Caki2 (cell line): ENCODE measurements at regions not wholly inside any gene's neighbourhood (a gene's known extent, or its start where the extent isn't known, plus 50 kb on each side); places are given as distances from the start of the nearest gene placed in this dataset.

Experiments
- DNase-seq: peaks from one replicate; pipeline ENCODE4 v3.0.0-alpha.2; 2015; ENCODE audit warnings: low read depth
- in situ Hi-C: cut with HindIII; loops from 2 replicates; pipeline ENCODE4 v1.10.0; 2016; ENCODE audit warnings: low sequenced_read_pairs, low pct_unique_long_range_greater_than_20kb, mixed read lengths

DNA sequence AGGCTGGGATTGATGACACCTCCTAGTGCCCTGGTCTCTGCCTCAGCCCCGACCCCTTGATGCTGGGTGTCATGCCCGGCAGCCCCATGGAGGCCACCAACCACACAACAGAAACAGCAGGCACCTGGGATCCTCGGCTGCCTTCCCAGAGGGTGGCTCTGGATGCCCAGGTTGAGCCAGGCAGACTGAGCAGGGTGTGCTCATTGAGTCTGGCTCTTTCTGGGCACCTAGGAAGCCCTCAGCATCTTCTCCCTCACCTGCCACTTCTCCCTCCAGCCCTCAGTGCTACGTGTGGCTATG is 484.5 kb upstream of the MGMT start:
- DNase-seq, result no peak
- in situ Hi-C loops, result no loop called here

DNA sequence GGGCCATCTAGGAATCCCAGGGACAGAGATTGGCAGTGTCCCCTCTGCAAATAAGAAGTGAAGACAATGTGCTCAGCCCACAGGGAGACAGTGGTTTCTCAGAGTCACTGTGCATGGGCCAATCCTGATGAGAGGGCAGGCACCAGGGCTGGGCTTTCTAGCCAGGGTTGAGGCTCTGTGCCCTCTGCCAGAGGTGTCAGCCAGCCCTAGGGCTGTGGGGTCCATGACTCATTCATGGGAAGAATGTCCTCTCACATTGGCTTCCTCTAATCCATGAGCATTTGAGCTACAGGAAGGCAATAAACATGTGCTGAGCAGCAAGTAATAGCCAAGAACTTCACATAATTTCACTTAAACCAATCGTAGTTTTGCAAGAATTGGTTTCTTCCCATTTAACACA is 482.0 kb upstream of the MGMT start:
- no peak for DNase-seq
- in situ Hi-C loops, result no loop called here

DNA sequence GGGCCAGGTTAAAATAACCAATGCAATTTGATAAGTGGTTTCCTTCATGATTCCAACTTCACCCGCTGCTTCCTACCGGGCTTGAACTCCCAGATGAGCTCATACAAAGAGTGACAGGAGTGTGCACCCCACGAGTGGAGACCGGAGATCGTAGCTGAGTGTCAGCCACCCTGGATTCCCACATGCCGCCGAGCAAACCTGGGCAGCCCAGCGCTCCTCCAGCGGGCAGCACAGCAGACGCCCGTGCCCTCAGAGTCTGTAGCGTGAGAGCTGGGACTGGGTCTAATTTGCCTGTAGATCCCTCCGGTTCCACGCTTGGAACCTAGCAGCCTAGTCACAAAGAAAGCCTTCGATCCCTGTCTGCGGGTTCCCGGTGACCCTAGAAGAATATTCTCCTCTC is 476.1 kb upstream of the MGMT start:
- in situ Hi-C loops, result no loop called here
- no peak for DNase-seq

DNA sequence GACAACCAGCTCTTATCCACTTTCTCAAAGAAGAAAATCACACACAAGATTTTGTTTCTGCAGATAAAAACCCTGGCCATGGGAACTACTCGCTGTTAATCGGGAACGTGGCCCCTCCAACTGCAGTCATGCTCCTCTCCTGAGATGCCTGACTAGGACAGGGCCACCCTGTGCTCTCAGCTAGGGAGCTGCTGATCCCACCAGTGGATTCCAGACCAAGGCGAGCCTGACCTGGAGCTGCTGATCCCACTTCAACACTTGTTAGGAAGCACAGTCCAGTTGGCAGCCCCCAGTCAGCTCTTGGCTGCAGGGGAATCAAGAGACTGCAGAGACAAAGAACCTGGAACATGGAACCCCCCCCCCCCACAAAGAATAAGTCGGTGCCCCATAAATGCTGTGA is 474.3 kb upstream of the MGMT start:
- in situ Hi-C loops, result no loop called here
- DNase-seq, result no peak

DNA sequence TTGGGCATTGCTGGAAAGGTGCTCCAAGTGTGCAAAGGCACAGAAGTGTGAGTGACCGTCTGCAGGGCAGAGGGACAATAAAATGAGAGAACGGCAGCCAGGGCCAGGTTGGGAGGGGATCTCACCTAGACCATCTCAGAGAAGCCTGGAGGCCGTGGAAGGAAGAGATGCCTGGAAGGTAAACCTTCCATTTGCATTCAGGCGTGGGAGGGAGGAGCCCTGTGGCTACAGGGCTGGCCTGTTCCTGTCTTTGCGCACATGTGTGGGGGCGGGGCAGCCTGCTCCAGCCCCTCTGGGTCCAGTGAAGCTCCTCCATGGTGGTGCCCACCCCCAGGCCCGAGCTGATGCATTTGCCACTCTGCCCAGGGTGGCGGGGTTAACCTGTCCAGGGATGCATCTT is 473.6 kb upstream of the MGMT start:
- DNase-seq, result no peak
- in situ Hi-C loops, result no loop called here

DNA sequence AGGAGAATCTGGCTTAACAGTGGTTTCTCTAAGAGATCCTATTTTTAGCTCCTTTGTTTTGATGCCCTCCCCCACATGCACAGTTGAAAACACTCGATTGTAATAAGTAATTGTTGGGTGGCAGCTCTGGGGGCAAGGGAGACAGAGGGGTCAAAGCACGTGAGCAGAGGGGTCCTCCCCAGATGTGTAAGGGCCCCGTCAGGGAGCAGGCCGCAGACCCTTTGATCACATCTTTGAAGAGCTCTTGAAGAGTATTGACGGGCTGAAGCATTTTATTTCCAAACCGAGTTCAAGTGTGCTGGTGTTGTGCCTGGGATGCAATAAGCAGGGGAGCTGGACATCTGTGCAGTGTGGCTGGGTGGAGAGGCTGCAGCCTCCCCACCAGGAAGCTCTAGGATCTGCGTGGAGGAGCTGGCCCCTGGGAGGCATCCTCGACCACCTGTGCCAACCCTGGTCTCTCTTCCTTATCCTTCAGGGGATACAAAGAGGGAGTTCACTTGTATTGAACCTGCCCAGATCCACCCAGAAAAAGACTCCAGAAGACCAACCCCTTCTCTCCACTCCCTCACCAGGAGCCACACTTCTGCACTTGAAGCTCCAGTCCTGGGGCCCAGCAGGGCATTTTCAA is 473.0 kb upstream of the MGMT start:
- in situ Hi-C loops, result no loop called here
- DNase-seq, result no peak

DNA sequence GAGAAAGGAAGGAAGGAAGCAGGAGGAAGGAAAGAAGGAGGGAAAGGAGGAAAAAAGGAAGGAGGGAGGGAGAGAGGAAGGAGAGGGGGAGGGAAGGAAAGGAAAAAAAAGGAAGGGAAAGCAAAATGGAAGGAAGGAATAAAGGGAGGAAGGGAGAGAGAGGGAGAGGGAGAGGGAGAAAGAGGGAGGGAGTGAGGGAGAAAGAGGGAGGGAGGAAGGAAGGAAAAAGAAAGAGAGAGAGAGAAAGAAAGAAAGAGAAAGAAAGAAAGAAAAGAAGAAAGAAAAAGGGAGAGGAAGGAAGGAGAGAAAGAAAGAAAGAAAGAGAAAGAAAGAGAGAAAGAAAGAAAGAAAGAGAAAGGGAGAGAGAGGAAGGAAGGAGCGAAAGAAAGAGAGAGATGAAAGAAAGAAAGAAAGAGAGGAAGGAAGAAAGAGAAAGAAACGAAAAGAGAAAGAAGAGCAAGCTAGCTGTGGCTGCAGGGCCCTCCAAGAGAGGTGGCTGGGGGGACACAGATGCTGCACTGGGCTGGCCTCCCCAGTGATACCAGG is 472.4 kb upstream of the MGMT start:
- DNase-seq, result no peak
- in situ Hi-C loops, result no loop called here

DNA sequence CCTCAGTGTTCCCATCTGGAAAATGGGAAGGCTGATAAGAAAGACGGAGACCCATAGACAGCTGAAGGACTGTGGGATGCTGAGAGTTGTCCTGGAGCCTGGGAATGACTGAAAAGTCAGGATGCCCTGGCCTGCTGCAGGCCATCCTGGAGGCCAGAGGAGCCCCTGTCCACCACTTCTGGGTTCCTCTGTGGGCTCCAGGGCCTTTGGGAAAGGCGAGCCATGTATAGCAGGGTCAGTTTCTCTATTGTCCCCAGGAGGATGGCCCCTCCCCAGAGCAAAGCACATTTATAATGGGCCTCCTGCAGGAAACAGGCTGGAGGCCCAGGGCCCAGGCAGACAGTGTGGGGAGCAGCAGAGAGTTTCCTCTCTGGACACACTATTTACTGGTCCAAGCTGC is 471.4 kb upstream of the MGMT start:
- no peak for DNase-seq
- in situ Hi-C loops, result no loop called here

DNA sequence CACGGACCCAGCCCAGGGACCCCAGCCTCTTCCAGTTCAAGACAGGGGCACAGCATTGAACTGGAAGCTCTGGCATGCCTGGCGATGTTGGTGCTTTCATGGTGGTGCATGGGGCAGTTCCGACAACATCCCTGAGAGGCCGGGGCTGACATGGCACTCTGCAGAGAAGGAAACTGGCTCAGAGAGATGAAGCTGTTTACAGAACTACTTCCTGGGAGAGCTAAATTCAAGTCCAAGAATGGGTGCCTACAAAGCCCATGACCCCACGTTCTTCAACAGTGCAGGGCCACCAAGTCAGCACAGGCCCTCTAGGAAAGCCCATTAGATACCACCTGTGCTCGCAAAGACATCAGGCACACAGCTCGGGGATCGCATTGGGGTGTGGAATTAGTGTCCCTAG is 470.9 kb upstream of the MGMT start:
- in situ Hi-C loops, result no loop called here
- DNase-seq, result no peak

DNA sequence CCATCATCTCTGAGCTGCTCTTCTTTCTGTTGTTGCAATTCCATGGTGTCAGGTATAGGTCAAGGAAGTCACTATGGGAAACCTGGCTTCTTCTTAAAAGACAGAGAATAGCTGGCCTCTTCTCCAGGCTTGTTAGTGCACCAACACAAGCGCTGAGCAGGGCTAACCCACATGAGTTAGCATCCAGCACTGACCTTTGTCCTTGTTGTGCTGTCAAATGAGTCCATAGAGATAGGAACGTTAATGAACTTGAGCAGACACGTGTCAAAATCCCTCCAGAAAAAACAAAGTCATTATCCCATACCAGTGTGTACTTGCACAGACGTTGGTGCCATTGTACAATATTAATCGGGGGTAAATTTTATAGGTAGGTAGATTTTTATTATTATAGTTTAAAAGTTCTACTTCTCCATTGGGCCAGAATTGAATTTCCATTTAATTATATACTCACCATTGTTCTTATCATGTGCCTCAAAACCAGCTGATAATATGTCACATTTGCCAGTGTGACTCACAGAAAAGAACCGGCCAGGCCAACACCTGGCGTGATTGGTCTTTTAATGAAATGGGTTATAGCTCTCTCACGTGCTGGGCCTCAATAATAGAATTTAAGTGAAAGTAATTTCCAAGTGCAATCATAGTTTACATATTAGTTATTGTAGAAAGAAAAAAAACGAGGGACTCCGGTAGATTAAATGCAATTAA is 468.8 kb upstream of the MGMT start:
- in situ Hi-C loops, result no loop called here
- no peak for DNase-seq

DNA sequence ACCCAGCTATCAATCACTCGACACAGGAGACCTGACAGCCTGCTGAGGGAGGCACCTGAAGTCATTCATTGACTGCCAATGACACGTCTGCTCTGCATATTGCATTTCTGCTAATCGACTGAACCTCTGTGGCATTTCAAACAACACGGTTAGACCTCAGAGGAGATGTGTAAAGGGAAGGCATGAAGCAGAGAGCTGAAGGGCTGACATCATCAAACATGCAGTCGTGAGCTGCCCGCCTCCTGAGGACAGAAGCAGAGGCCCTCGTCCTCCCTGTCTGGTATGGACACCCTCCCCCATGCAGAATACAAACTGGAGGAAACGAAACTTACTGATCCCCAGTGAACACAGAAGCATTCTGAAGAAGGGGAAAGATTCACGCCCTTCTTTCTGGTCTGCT is 462.6 kb upstream of the MGMT start:
- in situ Hi-C loops, result no loop called here
- no peak for DNase-seq

DNA sequence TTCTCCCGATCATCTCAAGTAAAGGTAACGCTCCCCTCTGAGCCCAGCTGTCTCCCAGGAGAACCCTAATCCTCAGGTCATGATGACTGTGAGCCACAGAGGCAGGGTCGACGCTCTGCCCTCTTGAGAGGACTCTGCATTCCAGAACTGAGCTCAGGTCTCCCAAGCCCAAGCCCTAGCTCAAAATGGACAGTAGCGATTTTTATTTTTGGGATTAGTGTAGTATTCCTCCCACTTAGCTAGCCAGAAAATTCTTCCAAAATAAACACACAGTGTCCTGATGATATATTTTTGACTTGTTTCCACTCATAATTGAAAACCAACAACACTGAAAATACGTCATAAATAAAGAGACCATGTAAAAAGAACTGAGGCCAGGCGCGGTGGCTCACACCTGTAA is 462.0 kb upstream of the MGMT start:
- in situ Hi-C loops, result no loop called here
- no peak for DNase-seq

DNA sequence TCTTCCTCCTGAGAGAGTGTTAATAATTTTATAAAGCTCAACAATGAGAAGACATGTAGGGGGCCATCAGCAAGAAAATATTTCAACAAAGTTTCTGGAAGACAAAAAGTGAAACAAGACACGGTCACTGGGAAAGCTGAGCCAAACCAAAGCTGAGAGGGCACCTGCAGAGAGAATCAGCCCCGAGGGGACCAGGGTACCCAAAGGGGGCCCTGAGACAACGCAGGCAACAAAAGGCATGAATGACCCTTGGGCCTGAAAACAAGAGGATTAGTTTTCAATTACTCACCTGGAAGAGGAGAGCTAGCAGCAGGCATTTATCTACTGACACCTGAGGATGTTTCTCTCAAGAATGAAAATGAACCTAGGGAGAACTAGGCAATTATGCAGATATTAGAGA is 461.2 kb upstream of the MGMT start:
- no peak for DNase-seq
- in situ Hi-C loops, result no loop called here

DNA sequence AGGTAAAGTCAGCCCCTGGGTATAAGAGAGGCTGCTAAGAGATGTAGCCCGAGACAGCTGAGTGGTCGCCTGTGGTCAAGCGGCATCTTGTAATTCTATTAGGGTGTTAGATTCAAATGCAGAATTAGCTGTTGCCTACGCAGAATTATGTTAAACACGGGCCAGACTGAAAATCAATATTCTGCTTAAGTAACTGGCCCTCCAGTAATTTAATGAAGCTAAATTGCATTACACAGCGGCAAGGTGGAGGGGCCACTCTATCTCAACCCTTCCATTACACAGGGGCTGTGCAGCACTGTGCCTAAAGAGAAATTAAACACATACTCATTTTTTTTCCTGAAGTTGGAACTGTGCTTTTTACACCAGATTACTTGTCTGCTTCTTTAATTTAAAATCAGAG is 448.5 kb upstream of the MGMT start:
- in situ Hi-C loops, result no loop called here
- DNase-seq, result no peak

DNA sequence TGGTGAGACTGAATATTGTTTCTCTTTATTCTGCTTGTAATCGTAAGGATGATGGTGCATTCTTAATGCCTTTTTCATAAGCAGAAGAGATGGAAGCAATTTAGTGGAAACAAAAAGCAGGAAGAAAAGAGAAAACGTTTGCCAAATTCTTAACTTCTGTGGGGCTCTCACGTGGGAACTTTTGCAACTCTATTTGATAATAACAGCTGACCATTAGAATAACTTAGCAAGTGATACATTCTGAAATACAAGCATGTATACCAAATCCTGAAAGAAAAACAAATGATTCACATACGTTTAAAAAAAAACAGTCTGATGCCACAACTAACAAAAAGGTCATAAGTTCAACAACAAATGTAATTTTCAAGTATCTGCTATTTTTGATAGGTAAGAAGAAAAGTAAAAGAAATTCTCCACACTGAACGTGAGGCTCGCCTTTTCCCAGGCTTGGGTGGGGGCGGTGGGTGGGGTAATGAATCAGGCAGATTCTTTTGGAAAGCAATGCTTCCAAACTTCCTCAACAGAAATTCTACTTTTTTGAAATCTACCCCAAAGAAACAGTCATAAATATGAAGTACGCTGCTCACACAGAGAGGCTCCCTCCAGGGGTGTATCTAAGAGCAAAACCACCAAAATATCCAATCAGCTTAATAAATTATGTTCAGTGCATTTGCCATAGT is 446.2 kb upstream of the MGMT start:
- in situ Hi-C loops, result no loop called here
- no peak for DNase-seq

DNA sequence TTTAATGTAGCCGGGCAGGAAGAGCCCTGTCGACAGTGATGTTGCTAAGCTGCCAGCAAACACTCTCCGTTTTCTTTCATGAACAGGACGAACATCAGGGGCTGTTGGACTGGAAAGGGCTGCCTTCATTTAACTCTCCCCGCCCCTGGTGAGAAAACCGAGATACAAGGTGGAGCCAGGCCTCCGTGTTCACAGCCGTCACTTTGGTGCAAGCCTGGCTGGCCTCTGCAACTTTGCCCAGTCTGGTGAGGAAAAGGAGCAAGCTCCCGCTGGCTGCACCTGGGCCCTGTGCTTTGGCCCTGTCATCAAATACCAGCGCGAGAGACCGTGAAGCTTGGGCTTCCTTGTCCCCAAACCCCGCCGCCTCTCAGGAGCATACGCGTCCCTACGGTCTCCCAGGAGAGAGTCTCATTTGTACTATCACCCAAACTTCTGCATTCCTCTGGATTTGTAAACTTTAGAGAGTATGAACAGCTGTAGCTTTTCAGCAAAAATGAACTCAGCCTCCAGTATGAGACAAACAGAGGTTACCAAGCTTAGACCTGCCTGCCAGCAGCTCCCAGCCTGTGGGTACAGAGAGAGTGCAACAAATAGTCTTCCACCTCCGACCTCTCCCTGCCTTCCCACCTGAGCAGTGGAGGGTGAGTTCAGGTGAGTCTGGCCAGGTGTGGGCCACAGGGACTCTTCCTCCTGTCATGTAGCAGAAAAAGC is 445.3 kb upstream of the MGMT start:
- no peak for DNase-seq
- in situ Hi-C loops, result no loop called here

DNA sequence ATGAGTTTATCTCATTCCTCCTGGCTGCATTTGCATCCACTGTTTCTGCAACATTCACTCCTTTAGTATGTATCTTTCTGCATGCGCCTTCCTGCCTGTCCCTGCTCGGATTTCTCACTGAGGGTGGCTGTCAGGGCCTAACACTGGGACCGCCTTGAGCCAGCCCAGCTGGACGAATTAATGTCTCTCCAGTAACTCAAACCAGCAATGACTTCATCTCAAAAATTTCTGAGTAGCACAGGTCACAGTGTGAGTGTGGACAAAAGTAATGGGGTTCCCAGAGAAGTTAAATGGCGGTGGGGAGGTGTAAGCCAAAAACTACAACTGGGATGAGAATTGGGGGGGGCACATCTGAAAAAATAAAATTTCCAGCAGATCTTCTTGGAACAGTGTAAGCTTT is 444.0 kb upstream of the MGMT start:
- no peak for DNase-seq
- in situ Hi-C loops, result no loop called here

DNA sequence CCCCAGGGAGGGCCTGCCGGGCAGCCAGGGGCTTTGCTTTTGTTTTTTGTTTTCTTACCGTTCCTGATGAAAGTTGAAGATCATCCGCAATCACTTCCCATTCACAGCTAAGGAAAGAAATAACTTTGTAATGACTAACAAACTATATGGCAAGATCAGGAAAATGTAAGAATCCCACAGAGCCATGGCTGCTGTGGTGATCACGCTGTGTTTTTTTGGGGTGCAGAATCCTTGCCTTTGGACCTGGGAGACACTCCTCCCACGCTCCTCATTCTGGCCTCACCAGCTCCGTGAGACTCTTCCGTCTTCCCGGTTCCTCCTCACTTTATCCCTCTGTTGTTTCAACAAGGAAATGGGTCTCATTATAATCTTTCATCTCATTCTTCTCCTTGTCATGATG is 443.0 kb upstream of the MGMT start:
- in situ Hi-C loops, result no loop called here
- DNase-seq, result no peak

DNA sequence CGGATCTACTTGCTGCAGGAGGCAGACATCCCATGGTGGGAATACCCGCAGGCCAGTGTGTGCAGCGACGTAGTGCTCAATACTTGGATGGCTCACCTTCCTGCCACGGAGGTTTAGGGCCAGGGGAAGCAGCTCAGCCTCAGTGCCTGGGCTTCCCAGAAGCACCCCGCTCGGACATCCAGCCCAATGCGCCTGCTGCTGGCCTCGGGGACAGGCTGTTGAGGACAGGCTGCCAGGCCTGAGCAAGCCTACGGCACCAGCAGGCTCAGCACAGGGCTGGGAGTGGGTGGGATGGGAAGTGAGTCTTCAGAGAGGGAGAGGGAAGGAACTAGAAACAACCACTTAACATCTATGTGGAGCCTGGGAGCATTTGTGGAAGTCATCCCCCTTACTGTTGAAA is 441.3 kb upstream of the MGMT start:
- no peak for DNase-seq
- in situ Hi-C loops, result no loop called here
